Calu3 (cell line): ENCODE measurements at regions not wholly inside any gene's neighbourhood (a gene's known extent, or its start where the extent isn't known, plus 50 kb on each side); places are given as distances from the start of the nearest gene placed in this dataset.

Experiments
- BruUV-seq: library from RNA; stranded (reverse); fragments of 400-500 nt; replicated peaks from 2 replicates; lab custom pipeline; 2021; lab: Mats Ljungman, UMichigan
- CTCF ChIA-PET: fragments of 300-600 bp; sonication (Branson Sonifier 250); formaldehyde crosslinking; loops from one replicate; lab custom pipeline; 2022; ENCODE audit warnings: antibody characterized with exemption; lab: Charles Lee
- DNase-seq: peaks from one replicate; pipeline ENCODE4 v3.0.0; 2022
- H3K27ac Mint-ChIP-seq: one replicate; pipeline ENCODE4 v1.8.0; 2022; ENCODE audit warnings: mixed read lengths; ENCODE audit not compliant: unreplicated experiment
- H3K27me3 Mint-ChIP-seq: one replicate; pipeline ENCODE4 v1.8.0; 2022; ENCODE audit warnings: mixed read lengths; ENCODE audit not compliant: unreplicated experiment
- H3K36me3 Mint-ChIP-seq: one replicate; pipeline ENCODE4 v1.8.0; 2022; ENCODE audit warnings: mild to moderate bottlenecking, moderate library complexity, mixed read lengths; ENCODE audit not compliant: insufficient read depth, unreplicated experiment
- H3K4me1 Mint-ChIP-seq: one replicate; pipeline ENCODE4 v1.8.0; 2022; ENCODE audit warnings: mild to moderate bottlenecking, low read depth, mixed read lengths; ENCODE audit not compliant: unreplicated experiment
- H3K4me3 Mint-ChIP-seq: one replicate; pipeline ENCODE4 v1.8.0; 2022; ENCODE audit warnings: mild to moderate bottlenecking, low read depth, moderate library complexity, mixed read lengths; ENCODE audit not compliant: unreplicated experiment
- H3K9me3 Mint-ChIP-seq: one replicate; pipeline ENCODE4 v1.8.0; 2022; ENCODE audit warnings: low read depth, mixed read lengths; ENCODE audit not compliant: unreplicated experiment
- CTCF ChIP-seq: fragments of 200-600 bp; IDR thresholded peaks from one replicate; pipeline ENCODE4 v1.8.0; 2022; ENCODE audit warnings: antibody characterized with exemption; ENCODE audit not compliant: unreplicated experiment
- intact Hi-C: fragments of 100-400 bp; cut with micrococcal nuclease; formaldehyde crosslinking; loops from one replicate; pipeline ENCODE4 v1.10.0; 2022; ENCODE audit not compliant: unreplicated experiment

GRCh38 chr16:86291491-86291890, 218.8 kb upstream of the FOXF1 start:
- CTCF ChIA-PET: interaction anchor here (0.6 kb wide), 1 partner anchor 153 kb away, joined by 3 read pairs; no protein-coding TSS in a partner anchor
- no peaks in the 10 kb centered on the region for H3K4me1 Mint-ChIP-seq
- no peak overlapping the region for H3K4me3 Mint-ChIP-seq
- BruUV-seq: no TSS peak
- H3K36me3 Mint-ChIP-seq: no peaks in the 10 kb centered on the region
- no peak overlapping the region for H3K27ac Mint-ChIP-seq
- no peaks in the 10 kb centered on the region for H3K9me3 Mint-ChIP-seq
- H3K27me3 Mint-ChIP-seq: peaks cover 100% of the 10 kb centered on the region
- TF ChIP-seq CTCF: no peak
- no peak for DNase-seq
- intact Hi-C loops: no loop called here

DNA sequence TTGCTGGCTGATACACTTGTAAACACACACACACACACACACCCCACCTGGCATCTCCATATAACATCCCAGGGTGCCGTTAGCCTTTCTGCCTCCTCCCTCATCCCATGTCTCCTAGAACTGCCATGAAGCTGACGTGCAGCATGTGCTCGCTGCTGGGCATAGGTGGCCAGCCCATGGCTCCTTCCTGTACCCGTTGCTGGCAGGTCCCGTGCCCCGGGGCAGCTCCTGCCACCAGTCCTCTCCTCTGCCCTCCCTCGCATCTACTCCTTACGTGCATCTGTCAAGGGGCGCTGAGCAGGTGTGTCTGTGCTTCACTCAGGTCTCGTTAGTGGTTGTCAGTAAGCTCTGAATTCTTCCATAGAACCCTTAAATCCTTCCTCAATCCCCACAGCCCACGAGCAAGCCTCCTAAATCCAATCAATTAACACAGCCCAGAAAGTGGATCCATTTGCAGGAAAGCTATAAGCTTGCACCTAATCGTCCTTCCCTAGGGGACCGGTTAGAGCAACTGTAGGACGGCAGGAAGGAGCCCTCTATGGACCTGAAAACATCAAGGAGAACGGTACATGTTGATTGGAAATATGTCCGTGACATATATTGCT, 218.1 kb upstream of the FOXF1 start:
- H3K36me3 Mint-ChIP-seq: no peaks in the 10 kb centered on the region

DNA sequence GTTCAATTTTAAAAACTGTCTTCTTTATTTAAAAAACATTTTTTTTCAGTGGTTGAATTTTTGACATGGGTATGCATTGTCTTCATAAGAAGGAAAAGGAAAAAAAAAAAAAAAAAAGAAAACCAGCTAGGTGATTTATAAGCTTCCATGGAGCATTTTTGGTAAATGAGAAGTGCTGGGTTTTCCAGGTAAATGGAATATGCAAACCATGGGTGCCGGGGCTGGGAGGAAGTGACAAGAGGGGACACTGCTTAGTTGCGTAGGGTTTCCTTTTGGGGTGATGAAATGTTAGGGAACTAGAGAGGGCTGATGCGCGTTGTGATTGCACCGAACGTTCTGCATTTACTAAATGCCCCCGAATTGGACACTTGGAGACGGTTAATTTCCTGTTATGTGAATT, 217.4 kb upstream of the FOXF1 start:
- TF ChIP-seq CTCF: no peak
- peaks cover 100% of the 10 kb centered on the region for H3K27me3 Mint-ChIP-seq
- H3K36me3 Mint-ChIP-seq: no peaks in the 10 kb centered on the region
- no peaks in the 10 kb centered on the region for H3K4me1 Mint-ChIP-seq
- H3K27ac Mint-ChIP-seq: no peak overlapping the region
- intact Hi-C loops: no loop called here
- no peak overlapping the region for H3K4me3 Mint-ChIP-seq
- no peak for DNase-seq
- CTCF ChIA-PET: interaction anchor here (0.8 kb wide), 1 partner anchor 85 kb away, joined by 7 read pairs; no protein-coding TSS in a partner anchor
- BruUV-seq: no TSS peak
- no peaks in the 10 kb centered on the region for H3K9me3 Mint-ChIP-seq

More for the DNA sequence above, 218.1 kb upstream of the FOXF1 start:
- Mint-ChIP-seq H3K27ac (no peak overlapping the region), H3K4me1 (no peaks in the 10 kb centered on the region), H3K9me3 (no peaks in the 10 kb centered on the region), H3K4me3 (no peak overlapping the region), H3K27me3 (peaks cover 100% of the 10 kb centered on the region)
- CTCF ChIA-PET: interaction anchor here (0.6 to 0.8 kb wide), 2 partner anchors 84 to 154 kb away, joined by 3 to 7 read pairs; no protein-coding TSS in a partner anchor
- no TSS peak for BruUV-seq
- intact Hi-C loops: no loop called here
- TF ChIP-seq CTCF: no peak
- no peak for DNase-seq

DNA sequence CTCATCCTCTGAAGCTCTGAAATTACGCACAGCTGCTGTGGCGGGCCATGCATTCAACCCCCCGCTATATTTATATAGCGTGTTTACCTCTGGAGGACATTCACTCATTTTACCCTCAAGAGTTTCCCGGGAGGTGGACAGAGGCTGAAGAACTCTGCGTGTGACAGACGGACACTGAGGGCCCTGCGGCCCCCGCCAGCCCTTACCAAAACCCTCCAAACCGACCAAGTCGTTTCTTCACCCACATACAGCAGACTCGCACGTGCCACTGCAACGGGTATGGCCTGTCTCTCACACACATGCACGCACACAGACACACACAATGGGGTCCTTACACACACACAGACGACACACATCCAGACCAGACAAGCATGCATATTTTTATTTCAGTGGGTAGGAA, 216.4 kb upstream of the FOXF1 start:
- CTCF ChIA-PET: interaction anchor here (0.7 kb wide), 1 partner anchor 8 kb away, joined by 4 read pairs; no protein-coding TSS in a partner anchor
- no peak overlapping the region for H3K4me3 Mint-ChIP-seq
- no TSS peak for BruUV-seq
- intact Hi-C loops: no loop called here
- peaks cover 100% of the 10 kb centered on the region for H3K27me3 Mint-ChIP-seq
- TF ChIP-seq CTCF: no peak
- no peaks in the 10 kb centered on the region for H3K4me1 Mint-ChIP-seq
- H3K27ac Mint-ChIP-seq: no peak overlapping the region
- H3K9me3 Mint-ChIP-seq: no peaks in the 10 kb centered on the region
- no peak for DNase-seq
- H3K36me3 Mint-ChIP-seq: no peaks in the 10 kb centered on the region
